Spleen (tissue), 7 donors: ENCODE measurements at regions not wholly inside any gene's neighbourhood (a gene's known extent, or its start where the extent isn't known, plus 50 kb on each side); places are given as distances from the start of the nearest gene placed in this dataset.

Experiments used
- CTCF ChIP-seq, 11 experiments: fragments of 200-600 bp in 7 of 11; fragments of 450-650 bp in 4 of 11; sonication (generic) in 4 of 11; IDR thresholded peaks in 8 of 11; conservative IDR thresholded peaks in 3 of 11; 1 replicate in 7 of 11; 2 replicates in 4 of 11; pipeline versions ENCODE4 v1.4.0 to v1.8.0; 2016 to 2021; ENCODE audit warnings: antibody characterized with exemption in 11 of 11, inconsistent platforms in 4 of 11, mild to moderate bottlenecking in 1 of 11
- POLR2AphosphoS5 ChIP-seq, 3 donors: sonication (generic); formaldehyde crosslinking; IDR thresholded peaks; one replicate each; pipeline ENCODE4 v1.5.1; 2017; ENCODE audit warnings: antibody characterized with exemption in 3 of 3
- donor health status: DM: no; HTN: no; CAD: no; lungs with moderate emphysema.
- donor health status: DM: no; HTN: no; CAD: no.
- donor health status: DM: no; HTN: no; CAD: no.

GRCh38 chr1:195973311-195973904 lies 634.8 kb downstream of the KCNT2 start:
- TF ChIP-seq CTCF (IDR thresholded peaks at IDR 0.05 in 8 of 11, conservative IDR thresholded peaks at IDR 0.05 in 3 of 11) (no peak), POLR2AphosphoS5 (IDR thresholded peaks at IDR 0.05) (no peak)
